H9 (cell line): ENCODE measurements at regions not wholly inside any gene's neighbourhood (a gene's known extent, or its start where the extent isn't known, plus 50 kb on each side); places are given as distances from the start of the nearest gene placed in this dataset.

Experiments used
- DNase-seq: peaks from one replicate; pipeline ENCODE4 v3.0.0-alpha.2; 2017
- H2AFZ ChIP-seq: one replicate; pipeline ENCODE4 v1.6.1; 2013; ENCODE audit warnings: mild to moderate bottlenecking, low read length, control low read depth, moderate library complexity
- H2AK5ac ChIP-seq: 2 replicates; pipeline ENCODE4 v1.6.1; 2013; ENCODE audit warnings: low read length, control low read depth, mixed read lengths; ENCODE audit not compliant: insufficient read length
- H2BK120ac ChIP-seq: one replicate; pipeline ENCODE4 v1.6.1; 2013; ENCODE audit warnings: low read depth, mild to moderate bottlenecking, low read length, control low read depth, inconsistent platforms; ENCODE audit not compliant: poor library complexity, severe bottlenecking
- H2BK12ac ChIP-seq: 2 replicates; pipeline ENCODE4 v1.6.1; 2013; ENCODE audit warnings: low read length, control low read depth, mixed read lengths, low read depth; ENCODE audit not compliant: insufficient read length
- H2BK15ac ChIP-seq: 2 replicates; pipeline ENCODE4 v1.6.1; 2013; ENCODE audit warnings: low read depth, low read length, control low read depth
- H2BK20ac ChIP-seq: one replicate; pipeline ENCODE4 v1.6.1; 2013; ENCODE audit warnings: low read depth, mild to moderate bottlenecking, low read length, control low read depth, inconsistent platforms; ENCODE audit not compliant: poor library complexity, severe bottlenecking
- H2BK5ac ChIP-seq: 2 replicates; pipeline ENCODE4 v1.6.1; 2013; ENCODE audit warnings: low read length, control low read depth, mixed read lengths; ENCODE audit not compliant: insufficient read length
- H3K14ac ChIP-seq: 2 replicates; pipeline ENCODE4 v1.6.1; 2013; ENCODE audit warnings: low read length, control low read depth; ENCODE audit not compliant: insufficient read depth
- H3K18ac ChIP-seq: 2 replicates; pipeline ENCODE4 v1.6.1; 2013; ENCODE audit warnings: low read depth, mild to moderate bottlenecking, mixed read lengths, low read length, control low read depth; ENCODE audit not compliant: insufficient read length
- H3K23ac ChIP-seq: 2 replicates; pipeline ENCODE4 v1.6.1; 2013; ENCODE audit warnings: low read length, control low read depth, mixed read lengths, low read depth; ENCODE audit not compliant: insufficient read length
- H3K23me2 ChIP-seq: 2 replicates; pipeline ENCODE4 v1.6.1; 2013; ENCODE audit warnings: low read depth, mild to moderate bottlenecking, mixed read lengths, low read length, control low read depth; ENCODE audit not compliant: insufficient read length, poor library complexity, severe bottlenecking
- H3K27ac ChIP-seq: 2 replicates; pipeline ENCODE4 v1.5.1; 2013; ENCODE audit warnings: low read length, control low read depth, mixed read lengths, low read depth; ENCODE audit not compliant: insufficient read length
- H3K27me3 ChIP-seq: 2 replicates; pipeline ENCODE4 v1.6.1; 2013; ENCODE audit warnings: low read length, control low read depth, inconsistent platforms; ENCODE audit not compliant: insufficient read depth
- H3K4ac ChIP-seq: 2 replicates; pipeline ENCODE4 v1.6.1; 2013; ENCODE audit warnings: low read depth, mild to moderate bottlenecking, control low read depth, inconsistent platforms, low read length, moderate library complexity
- H3K4me1 ChIP-seq: 2 replicates; pipeline ENCODE4 v1.6.1; 2013; ENCODE audit warnings: low read length, control low read depth, inconsistent platforms; ENCODE audit not compliant: insufficient read depth
- H3K4me2 ChIP-seq: 2 replicates; pipeline ENCODE4 v1.6.1; 2013; ENCODE audit warnings: low read length, control low read depth, mixed read lengths; ENCODE audit not compliant: insufficient read length, insufficient read depth
- H3K56ac ChIP-seq: 2 replicates; pipeline ENCODE4 v1.6.1; 2013; ENCODE audit warnings: low read depth, mild to moderate bottlenecking, mixed read lengths, low read length, control low read depth; ENCODE audit not compliant: insufficient read length
- H3K79me1 ChIP-seq: 2 replicates; pipeline ENCODE4 v1.6.1; 2013; ENCODE audit warnings: low read depth, mild to moderate bottlenecking, moderate library complexity, low read length, control low read depth, inconsistent platforms; ENCODE audit not compliant: insufficient read depth, poor library complexity, severe bottlenecking
- H3K79me2 ChIP-seq: 2 replicates; pipeline ENCODE4 v1.6.1; 2013; ENCODE audit warnings: low read length, control low read depth, inconsistent platforms; ENCODE audit not compliant: insufficient read depth
- H3K9ac ChIP-seq: 2 replicates; pipeline ENCODE4 v1.6.1; 2013; ENCODE audit warnings: low read length, control low read depth, mixed read lengths; ENCODE audit not compliant: insufficient read length; ENCODE audit errors: extremely low read depth
- H3K9me3 ChIP-seq: one replicate; pipeline ENCODE4 v1.6.1; 2013; ENCODE audit warnings: low read depth, low read length, inconsistent platforms; ENCODE audit not compliant: control insufficient read depth
- H3T11ph ChIP-seq: one replicate; pipeline ENCODE4 v1.6.1; 2013; ENCODE audit warnings: mild to moderate bottlenecking, low read length, control low read depth, inconsistent platforms
- H4K20me1 ChIP-seq: one replicate; pipeline ENCODE4 v1.6.1; 2013; ENCODE audit not compliant: control insufficient read depth, insufficient read length, insufficient read depth
- H4K5ac ChIP-seq: 2 replicates; pipeline ENCODE4 v1.6.1; 2013; ENCODE audit warnings: low read depth, mild to moderate bottlenecking, mixed read lengths, low read length, control low read depth; ENCODE audit not compliant: insufficient read length
- H4K8ac ChIP-seq: replicated peaks from 2 replicates; pipeline ENCODE4 v1.6.1; 2013; ENCODE audit warnings: low read length, control low read depth, mixed read lengths, low read depth; ENCODE audit not compliant: insufficient read length
- H4K91ac ChIP-seq: 2 replicates; pipeline ENCODE4 v1.6.1; 2013; ENCODE audit warnings: low read depth, mild to moderate bottlenecking, moderate library complexity, mixed read lengths, low read length, control low read depth; ENCODE audit not compliant: insufficient read length
- H3K27ac Mint-ChIP-seq, 3 experiments: 2 replicates in 2 of 3; 3 replicates in 1 of 3; pipeline ENCODE4 v1.8.0; 2020 to 2021; ENCODE audit warnings: mixed read lengths in 3 of 3, mild to moderate bottlenecking in 1 of 3, moderate library complexity in 1 of 3
- H3K27me3 Mint-ChIP-seq: 2 replicates; pipeline ENCODE4 v1.8.0; 2021; ENCODE audit warnings: low read depth, mild to moderate bottlenecking, moderate library complexity, mixed read lengths
- H3K36me3 Mint-ChIP-seq, 3 experiments: 2 replicates in 2 of 3; 3 replicates in 1 of 3; pipeline ENCODE4 v1.8.0; 2020 to 2021; ENCODE audit warnings: low read depth in 3 of 3, mixed read lengths in 3 of 3; ENCODE audit not compliant: insufficient read depth in 1 of 3
- H3K4me1 Mint-ChIP-seq, 2 experiments: 2 replicates each; pipeline ENCODE4 v1.8.0; 2020; ENCODE audit warnings: mixed read lengths in 2 of 2
- H3K4me3 Mint-ChIP-seq, 2 experiments: 2 replicates in 1 of 2; 3 replicates in 1 of 2; pipeline ENCODE4 v1.8.0; 2020 to 2021; ENCODE audit warnings: mild to moderate bottlenecking in 2 of 2, mixed read lengths in 2 of 2, moderate library complexity in 1 of 2
- H3K9me3 Mint-ChIP-seq, 2 experiments: 2 replicates in 1 of 2; 3 replicates in 1 of 2; pipeline ENCODE4 v1.8.0; 2020; ENCODE audit warnings: mild to moderate bottlenecking in 2 of 2, mixed read lengths in 2 of 2, moderate library complexity in 1 of 2
- WGBS: extraction: QIAGEN DNeasy Blood & Tissue Kit; methylation state at CpG from one replicate; pipeline ENCODE4 v1.1.7; 2013; ENCODE audit warnings: missing lambda C conversion rate, low lambda C conversion rate, mixed read lengths; ENCODE audit not compliant: insufficient read length; ENCODE audit errors: extremely low coverage; 5-methylcytosine and 5-hydroxymethylcytosine counted together
- TF ChIP-seq, protein P1 (sequence below): fragments of 200-600 bp; sonication (generic); conservative IDR thresholded peaks from 3 replicates; pipeline ENCODE4 v1.8.0; 2021; ENCODE audit warnings: antibody characterized with exemption, mild to moderate bottlenecking

DNA sequence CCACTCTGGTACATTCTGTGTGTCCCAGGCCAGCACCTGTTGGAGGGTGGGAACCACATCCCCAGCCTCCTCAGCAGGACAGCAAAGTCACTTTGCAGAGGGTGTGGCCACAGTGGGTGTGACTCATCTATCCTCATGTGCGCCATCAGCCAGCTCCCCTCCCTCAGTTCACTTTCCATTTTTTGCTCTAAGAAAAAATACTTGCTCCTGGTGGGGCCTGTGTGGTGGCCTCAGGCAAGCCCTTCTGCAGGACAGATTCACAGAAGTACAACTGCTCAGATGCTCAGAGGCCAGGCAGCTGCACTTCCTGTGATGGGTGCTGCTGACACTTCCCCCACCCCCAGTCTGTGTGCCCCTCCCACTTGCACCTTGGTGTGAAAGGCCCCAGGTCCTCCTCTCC is 78.3 kb upstream of the ALDH1L1 start:
- no peak overlapping the region for H3K9ac ChIP-seq
- no peak overlapping the region for H2BK5ac ChIP-seq
- no peaks in the 10 kb centered on the region for H3K79me1 ChIP-seq
- no peak overlapping the region for H3K56ac ChIP-seq
- DNase-seq: no peak
- no peaks in the 10 kb centered on the region for H3K79me2 ChIP-seq
- no peak overlapping the region for H2BK20ac ChIP-seq
- H3K4me1 Mint-ChIP-seq: peaks cover 9 to 11% of the 10 kb centered on the region in 2 experiments
- H3K9me3 Mint-ChIP-seq: peaks cover 3 to 6% of the 10 kb centered on the region in 2 experiments; a peak in 3 of 5 replicates
- TF ChIP-seq, protein P1, sequence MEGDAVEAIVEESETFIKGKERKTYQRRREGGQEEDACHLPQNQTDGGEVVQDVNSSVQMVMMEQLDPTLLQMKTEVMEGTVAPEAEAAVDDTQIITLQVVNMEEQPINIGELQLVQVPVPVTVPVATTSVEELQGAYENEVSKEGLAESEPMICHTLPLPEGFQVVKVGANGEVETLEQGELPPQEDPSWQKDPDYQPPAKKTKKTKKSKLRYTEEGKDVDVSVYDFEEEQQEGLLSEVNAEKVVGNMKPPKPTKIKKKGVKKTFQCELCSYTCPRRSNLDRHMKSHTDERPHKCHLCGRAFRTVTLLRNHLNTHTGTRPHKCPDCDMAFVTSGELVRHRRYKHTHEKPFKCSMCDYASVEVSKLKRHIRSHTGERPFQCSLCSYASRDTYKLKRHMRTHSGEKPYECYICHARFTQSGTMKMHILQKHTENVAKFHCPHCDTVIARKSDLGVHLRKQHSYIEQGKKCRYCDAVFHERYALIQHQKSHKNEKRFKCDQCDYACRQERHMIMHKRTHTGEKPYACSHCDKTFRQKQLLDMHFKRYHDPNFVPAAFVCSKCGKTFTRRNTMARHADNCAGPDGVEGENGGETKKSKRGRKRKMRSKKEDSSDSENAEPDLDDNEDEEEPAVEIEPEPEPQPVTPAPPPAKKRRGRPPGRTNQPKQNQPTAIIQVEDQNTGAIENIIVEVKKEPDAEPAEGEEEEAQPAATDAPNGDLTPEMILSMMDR: no peak
- H3K27me3 ChIP-seq: no peaks in the 10 kb centered on the region
- H4K20me1 ChIP-seq: no peaks in the 10 kb centered on the region
- H3T11ph ChIP-seq: no peak overlapping the region
- H2BK12ac ChIP-seq: no peak overlapping the region
- H3K4ac ChIP-seq: no peak overlapping the region
- no peak overlapping the region for H2AK5ac ChIP-seq
- no peak overlapping the region for H3K4me2 ChIP-seq
- H3K23me2 ChIP-seq: no peaks in the 10 kb centered on the region
- H2BK15ac ChIP-seq: no peak overlapping the region
- no peak overlapping the region for H3K18ac ChIP-seq
- no peak overlapping the region for H3K14ac ChIP-seq
- no peak overlapping the region for H4K91ac ChIP-seq
- H3K23ac ChIP-seq: no peak overlapping the region
- H3K9me3 ChIP-seq: no peaks in the 10 kb centered on the region
- H3K27ac ChIP-seq: no peak overlapping the region
- H3K27me3 Mint-ChIP-seq: peaks cover 4% of the 10 kb centered on the region
- no peak overlapping the region for H2AFZ ChIP-seq
- no peaks in the 10 kb centered on the region for H3K4me1 ChIP-seq
- H3K4me3 Mint-ChIP-seq: no peak overlapping the region
- peaks cover 2 to 8% (median 4%) of the 10 kb centered on the region in 3 experiments; a peak in 5 of 7 replicates for H3K36me3 Mint-ChIP-seq
- H4K8ac ChIP-seq: no peak overlapping the region
- no peak overlapping the region for H3K27ac Mint-ChIP-seq
- no peak overlapping the region for H2BK120ac ChIP-seq
- no peak overlapping the region for H4K5ac ChIP-seq
- no CpG with 5 or more reads among the region's 1 CpG for WGBS
